ENCODE measurements at regions not wholly inside any gene's neighbourhood (a gene's known extent, or its start where the extent isn't known, plus 50 kb on each side); places are given as distances from the start of the nearest gene placed in this dataset.

GRCh38 chr2:3009483-3009882 lies 368.1 kb downstream of the EIPR1 start:
- Mint-ChIP-seq H3K4me1 (ENCODE audit: unreplicated experiment) (peaks cover 22% of the 10 kb centered on the region), H3K9me3 (peaks cover 5% of the 10 kb centered on the region), H3K36me3 (no peaks in the 10 kb centered on the region), H3K27ac (peak overlapping the region; percentile 26), H3K4me3 (no peak overlapping the region), H3K27me3 (peaks cover 12% of the 10 kb centered on the region)
- no peak for TF ChIP-seq CTCF (conservative IDR thresholded peaks at IDR 0.05)
- no peak for DNase-seq (ENCODE audit: extremely low spot score, unreplicated experiment)

- peaks cover 22% of the 10 kb centered on the region for H3K4me1 Mint-ChIP-seq (ENCODE audit: unreplicated experiment)
- DNase-seq (ENCODE audit: extremely low spot score, unreplicated experiment): no peak
- H3K27ac Mint-ChIP-seq: peak overlapping the region; percentile 26
- no peak for TF ChIP-seq CTCF (conservative IDR thresholded peaks at IDR 0.05)
- peaks cover 12% of the 10 kb centered on the region for H3K27me3 Mint-ChIP-seq
- no peak overlapping the region for H3K4me3 Mint-ChIP-seq
- H3K9me3 Mint-ChIP-seq: peaks cover 5% of the 10 kb centered on the region
- no peaks in the 10 kb centered on the region for H3K36me3 Mint-ChIP-seq
Observed at GRCh38 chr2:3009005-3009404, 368.6 kb downstream of the EIPR1 start.

- DNase-seq (ENCODE audit: extremely low spot score, unreplicated experiment): no peak
- Mint-ChIP-seq H3K9me3 (peaks cover 5% of the 10 kb centered on the region), H3K4me3 (peak overlapping the region; percentile 52), H3K4me1 (ENCODE audit: unreplicated experiment) (peaks cover 22% of the 10 kb centered on the region), H3K36me3 (no peaks in the 10 kb centered on the region), H3K27ac (no peak overlapping the region), H3K27me3 (peaks cover 12% of the 10 kb centered on the region)
- no peak for TF ChIP-seq CTCF (conservative IDR thresholded peaks at IDR 0.05)
Observed at GRCh38 chr2:3008561-3008960, 369.1 kb downstream of the EIPR1 start.

- no peak for TF ChIP-seq CTCF (conservative IDR thresholded peaks at IDR 0.05)
- DNase-seq (ENCODE audit: extremely low spot score, unreplicated experiment): no peak
- Mint-ChIP-seq H3K36me3 (no peaks in the 10 kb centered on the region), H3K27me3 (peaks cover 12% of the 10 kb centered on the region), H3K4me1 (ENCODE audit: unreplicated experiment) (peaks cover 22% of the 10 kb centered on the region), H3K27ac (no peak overlapping the region), H3K9me3 (no peaks in the 10 kb centered on the region), H3K4me3 (no peak overlapping the region)
Observed at GRCh38 chr2:3007135-3007534, 370.5 kb downstream of the EIPR1 start.

- Mint-ChIP-seq H3K36me3 (no peaks in the 10 kb centered on the region), H3K9me3 (no peaks in the 10 kb centered on the region), H3K4me3 (no peak overlapping the region), H3K4me1 (ENCODE audit: unreplicated experiment) (peaks cover 27% of the 10 kb centered on the region), H3K27ac (no peak overlapping the region), H3K27me3 (peaks cover 17% of the 10 kb centered on the region)
- TF ChIP-seq CTCF (conservative IDR thresholded peaks at IDR 0.05): no peak
- no peak for DNase-seq (ENCODE audit: extremely low spot score, unreplicated experiment)
Observed at GRCh38 chr2:3005859-3006501, 371.6 kb downstream of the EIPR1 start.
